ENCODE measurements at regions not wholly inside any gene's neighbourhood (a gene's known extent, or its start where the extent isn't known, plus 50 kb on each side); places are given as distances from the start of the nearest gene placed in this dataset.

- CTCF ChIA-PET = no interaction called here
- TF ChIP-seq, protein P1, sequence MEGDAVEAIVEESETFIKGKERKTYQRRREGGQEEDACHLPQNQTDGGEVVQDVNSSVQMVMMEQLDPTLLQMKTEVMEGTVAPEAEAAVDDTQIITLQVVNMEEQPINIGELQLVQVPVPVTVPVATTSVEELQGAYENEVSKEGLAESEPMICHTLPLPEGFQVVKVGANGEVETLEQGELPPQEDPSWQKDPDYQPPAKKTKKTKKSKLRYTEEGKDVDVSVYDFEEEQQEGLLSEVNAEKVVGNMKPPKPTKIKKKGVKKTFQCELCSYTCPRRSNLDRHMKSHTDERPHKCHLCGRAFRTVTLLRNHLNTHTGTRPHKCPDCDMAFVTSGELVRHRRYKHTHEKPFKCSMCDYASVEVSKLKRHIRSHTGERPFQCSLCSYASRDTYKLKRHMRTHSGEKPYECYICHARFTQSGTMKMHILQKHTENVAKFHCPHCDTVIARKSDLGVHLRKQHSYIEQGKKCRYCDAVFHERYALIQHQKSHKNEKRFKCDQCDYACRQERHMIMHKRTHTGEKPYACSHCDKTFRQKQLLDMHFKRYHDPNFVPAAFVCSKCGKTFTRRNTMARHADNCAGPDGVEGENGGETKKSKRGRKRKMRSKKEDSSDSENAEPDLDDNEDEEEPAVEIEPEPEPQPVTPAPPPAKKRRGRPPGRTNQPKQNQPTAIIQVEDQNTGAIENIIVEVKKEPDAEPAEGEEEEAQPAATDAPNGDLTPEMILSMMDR (IDR thresholded peaks at IDR 0.05; ENCODE audit: control extremely low read depth, extremely low read depth, low read depth, missing control alignments) = no peak
- DNase-seq (ENCODE audit: extremely low spot score) = no peak
- POLR2A ChIA-PET = no interaction called here
These were observed 286.4 kb downstream of the CRLF2 start for GRCh38 chrX:926070-926469.

DNA sequence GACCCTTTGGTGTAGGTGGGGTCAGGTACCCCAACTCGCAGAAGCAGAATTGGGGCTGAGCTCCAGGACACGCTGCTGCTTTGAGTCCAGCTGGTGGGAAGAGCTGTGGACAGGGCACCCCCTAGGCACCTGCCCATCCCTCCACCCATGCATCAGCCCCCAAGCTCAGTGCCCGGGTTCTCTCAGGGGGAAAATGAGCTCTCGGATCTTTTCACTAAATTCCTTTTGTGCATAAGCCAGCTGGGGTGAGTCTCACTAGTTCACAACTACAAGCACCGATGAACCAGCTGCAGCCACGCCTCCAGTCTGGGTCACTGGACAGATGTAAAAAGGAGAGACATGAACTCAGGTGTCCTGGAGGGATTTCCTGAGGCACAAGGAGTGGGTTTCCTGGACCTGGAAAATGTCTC lies 286.8 kb downstream of the CRLF2 start:
- TF ChIP-seq, protein P1 (IDR thresholded peaks at IDR 0.05; ENCODE audit: control extremely low read depth, extremely low read depth, low read depth, missing control alignments) = no peak
- CTCF ChIA-PET = no interaction called here
- DNase-seq (ENCODE audit: extremely low spot score) = no peak
- POLR2A ChIA-PET = no interaction called here

- ChIA-PET CTCF (no interaction called here), POLR2A (no interaction called here)
- no peak for DNase-seq (ENCODE audit: extremely low spot score)
- TF ChIP-seq, protein P1 (IDR thresholded peaks at IDR 0.05; ENCODE audit: control extremely low read depth, extremely low read depth, low read depth, missing control alignments) = no peak
These were observed 287.4 kb downstream of the CRLF2 start for GRCh38 chrX:925094-925493.

GRCh38 chrX:924017-924416 lies 288.4 kb downstream of the CRLF2 start:
- TF ChIP-seq, protein P1 (IDR thresholded peaks at IDR 0.05; ENCODE audit: control extremely low read depth, extremely low read depth, low read depth, missing control alignments) = no peak
- CTCF ChIA-PET = no interaction called here
- DNase-seq (ENCODE audit: extremely low spot score) = no peak
- POLR2A ChIA-PET = no interaction called here

DNA sequence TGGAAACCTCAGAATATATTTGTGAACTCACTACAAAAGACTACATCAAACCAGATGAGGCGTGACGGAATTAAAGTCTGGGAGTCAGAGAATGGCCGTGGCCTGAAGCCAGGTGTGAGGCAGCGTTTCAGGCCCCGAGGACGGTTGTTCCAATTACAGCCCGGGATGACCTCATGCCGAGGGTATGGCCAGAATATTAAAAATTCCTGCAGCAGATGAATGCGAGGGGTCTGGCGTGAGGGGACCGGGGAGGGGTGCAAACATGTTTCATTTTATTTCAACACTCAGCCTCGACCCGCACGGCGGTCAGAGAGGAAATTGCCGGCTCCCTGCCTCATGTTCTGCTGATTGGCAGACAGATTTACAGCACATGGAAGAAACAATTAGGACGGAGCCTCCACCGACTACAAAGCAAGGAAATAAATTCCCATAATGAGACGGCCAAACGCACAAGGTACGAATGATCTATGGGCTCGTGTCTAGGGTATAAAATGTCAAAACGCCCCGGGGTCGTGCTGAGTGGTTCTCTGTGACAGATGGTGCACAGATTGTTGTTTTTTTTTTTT lies 289.7 kb downstream of the SHOX start:
- TF ChIP-seq, protein P1 (IDR thresholded peaks at IDR 0.05; ENCODE audit: control extremely low read depth, extremely low read depth, low read depth, missing control alignments) = no peak
- POLR2A ChIA-PET = no interaction called here
- CTCF ChIA-PET = no interaction called here
- DNase-seq (ENCODE audit: extremely low spot score) = no peak

GRCh38 chrX:916230-916599 lies 285.6 kb downstream of the SHOX start:
- TF ChIP-seq, protein P1 (IDR thresholded peaks at IDR 0.05; ENCODE audit: control extremely low read depth, extremely low read depth, low read depth, missing control alignments) = no peak
- ChIA-PET POLR2A (no interaction called here), CTCF (no interaction called here)
- DNase-seq (ENCODE audit: extremely low spot score) = no peak

All from GM10248 (cell line).